Endodermal cell (in vitro differentiated cells): ENCODE measurements at regions not wholly inside any gene's neighbourhood (a gene's known extent, or its start where the extent isn't known, plus 50 kb on each side); places are given as distances from the start of the nearest gene placed in this dataset.
"Not testable (repeated sequence)": the region's sequence is repeated elsewhere in the genome, so short reads cannot be mapped to it uniquely, and the experiment has no call there.

Experiments
- DNase-seq: peaks from one replicate; pipeline ENCODE4 v3.0.0-alpha.2; 2017
- H3K27ac ChIP-seq: 2 replicates; pipeline ENCODE4 v1.5.1; 2013; ENCODE audit warnings: mild to moderate bottlenecking, low read depth, low read length, moderate library complexity
- H3K27me3 ChIP-seq: 2 replicates; pipeline ENCODE4 v1.6.1; 2013; ENCODE audit warnings: mild to moderate bottlenecking, low read length, moderate library complexity; ENCODE audit not compliant: insufficient read depth, control insufficient read depth, poor library complexity, severe bottlenecking
- H3K36me3 ChIP-seq: 2 replicates; pipeline ENCODE4 v1.7.0; 2013; ENCODE audit warnings: mild to moderate bottlenecking, low read length, moderate library complexity; ENCODE audit not compliant: control insufficient read depth, insufficient read depth
- H3K4me1 ChIP-seq: one replicate; pipeline ENCODE4 v1.7.0; 2013; ENCODE audit warnings: low read length; ENCODE audit not compliant: control insufficient read depth, insufficient read depth
- H3K4me3 ChIP-seq: 2 replicates; pipeline ENCODE4 v1.5.1; 2013; ENCODE audit warnings: mild to moderate bottlenecking, low read length, moderate library complexity
- H3K9ac ChIP-seq: 2 replicates; pipeline ENCODE4 v1.6.1; 2013; ENCODE audit warnings: mild to moderate bottlenecking, low read length, moderate library complexity; ENCODE audit not compliant: poor library complexity, severe bottlenecking; ENCODE audit errors: extremely low read depth
- H3K9me3 ChIP-seq: 2 replicates; pipeline ENCODE4 v1.6.1; 2013; ENCODE audit warnings: mild to moderate bottlenecking, low read length, moderate library complexity; ENCODE audit not compliant: control insufficient read depth
- H3K27ac Mint-ChIP-seq: 2 replicates; pipeline ENCODE4 v1.8.0; 2020; ENCODE audit warnings: mixed read lengths
- H3K27me3 Mint-ChIP-seq: 2 replicates; pipeline ENCODE4 v1.8.0; 2021; ENCODE audit warnings: mild to moderate bottlenecking, mixed read lengths; ENCODE audit not compliant: insufficient read depth
- H3K36me3 Mint-ChIP-seq: 2 replicates; pipeline ENCODE4 v1.8.0; 2020; ENCODE audit warnings: low read depth, mixed read lengths
- H3K4me1 Mint-ChIP-seq: 2 replicates; pipeline ENCODE4 v1.8.0; 2020; ENCODE audit warnings: mixed read lengths
- H3K4me3 Mint-ChIP-seq: 2 replicates; pipeline ENCODE4 v1.8.0; 2020; ENCODE audit warnings: mild to moderate bottlenecking, moderate library complexity, mixed read lengths
- H3K9me3 Mint-ChIP-seq: 2 replicates; pipeline ENCODE4 v1.8.0; 2020; ENCODE audit warnings: mild to moderate bottlenecking, mixed read lengths
- WGBS, 2 experiments: methylation state at CpG; one replicate each; pipeline versions ENCODE4 v1.1.5 to v1.1.7; 2013; ENCODE audit warnings: missing lambda C conversion rate in 2 of 2, mixed read lengths in 1 of 2; ENCODE audit not compliant: insufficient coverage in 1 of 2, insufficient read length in 1 of 2; 5-methylcytosine and 5-hydroxymethylcytosine counted together

- not testable (repeated sequence) for H3K27ac ChIP-seq, H3K9ac ChIP-seq, H3K4me3 ChIP-seq, H3K27me3 Mint-ChIP-seq, H3K9me3 Mint-ChIP-seq, H3K36me3 Mint-ChIP-seq, H3K27ac Mint-ChIP-seq, DNase-seq, H3K36me3 ChIP-seq, H3K4me1 ChIP-seq, H3K27me3 ChIP-seq, H3K9me3 ChIP-seq, H3K4me3 Mint-ChIP-seq
- peaks cover 32% of the 10 kb centered on the region for H3K4me1 Mint-ChIP-seq
- 77 to 89% methylated on average over 6 to 11 of the region's 11 CpGs for WGBS, 2 experiments
These were observed 220.4 kb downstream of the OTOP1 start for GRCh38 chr4:4006356-4006755.

- H3K27me3 Mint-ChIP-seq = peaks cover 35% of the 10 kb centered on the region
- H3K4me1 Mint-ChIP-seq, H3K4me3 ChIP-seq, H3K36me3 ChIP-seq, H3K27ac ChIP-seq, H3K4me1 ChIP-seq, H3K27ac Mint-ChIP-seq, H3K9me3 ChIP-seq, H3K36me3 Mint-ChIP-seq, H3K27me3 ChIP-seq, H3K4me3 Mint-ChIP-seq, H3K9ac ChIP-seq: not testable (repeated sequence)
- peaks cover 43% of the 10 kb centered on the region for H3K9me3 Mint-ChIP-seq
- peak; percentile 68 for DNase-seq
- WGBS, 2 experiments = 78 to 90% methylated on average over 6 to 7 of the region's 7 CpGs
These were observed 207.7 kb downstream of the OTOP1 start for GRCh38 chr4:4019071-4019470.

- H3K27ac Mint-ChIP-seq, H3K4me1 Mint-ChIP-seq, H3K4me3 ChIP-seq, DNase-seq, H3K4me3 Mint-ChIP-seq, H3K27me3 ChIP-seq, H3K36me3 Mint-ChIP-seq, H3K9me3 ChIP-seq, H3K9ac ChIP-seq, H3K27ac ChIP-seq, H3K4me1 ChIP-seq, H3K36me3 ChIP-seq: not testable (repeated sequence)
- H3K27me3 Mint-ChIP-seq = peaks cover 27% of the 10 kb centered on the region
- WGBS, 2 experiments = 65% methylated on average over 4 of the region's 15 CpGs; no CpG with 5 or more reads in 1 of the 2 experiments
- H3K9me3 Mint-ChIP-seq = peaks cover 41% of the 10 kb centered on the region
These were observed 205.6 kb downstream of the OTOP1 start for GRCh38 chr4:4021161-4021560.

- peaks cover 41% of the 10 kb centered on the region for H3K9me3 ChIP-seq
- H3K36me3 ChIP-seq, H3K4me3 Mint-ChIP-seq, H3K9ac ChIP-seq, H3K27me3 ChIP-seq, H3K27ac Mint-ChIP-seq, DNase-seq, H3K4me1 Mint-ChIP-seq, H3K27ac ChIP-seq, H3K36me3 Mint-ChIP-seq, H3K4me1 ChIP-seq, H3K4me3 ChIP-seq: not testable (repeated sequence)
- whole genome bisulfite sequencing, 2 experiments = 85 to 100% methylated on average over 2 to 4 of the region's 4 CpGs
- peaks cover 25% of the 10 kb centered on the region for H3K9me3 Mint-ChIP-seq
- peaks cover 19% of the 10 kb centered on the region for H3K27me3 Mint-ChIP-seq
These were observed 200.0 kb downstream of the OTOP1 start for GRCh38 chr4:4026708-4027107.

GRCh38 chr4:4028752-4029151 lies 198.0 kb downstream of the OTOP1 start:
- H3K9ac ChIP-seq, H3K36me3 Mint-ChIP-seq, H3K27ac ChIP-seq, H3K27ac Mint-ChIP-seq, H3K4me1 ChIP-seq, H3K4me3 Mint-ChIP-seq, H3K27me3 ChIP-seq, H3K36me3 ChIP-seq, H3K4me1 Mint-ChIP-seq: not testable (repeated sequence)
- DNase-seq = peak; percentile 35
- Mint-ChIP-seq H3K9me3 (peaks cover 25% of the 10 kb centered on the region), H3K27me3 (peaks cover 18% of the 10 kb centered on the region)
- peaks cover 52% of the 10 kb centered on the region for H3K9me3 ChIP-seq
- WGBS, 2 experiments = 96 to 97% methylated on average over 2 to 3 of the region's 3 CpGs
- H3K4me3 ChIP-seq = peak overlapping the region; percentile 26

GRCh38 chr4:4030509-4030908 lies 196.2 kb downstream of the OTOP1 start:
- H3K9ac ChIP-seq, DNase-seq, H3K27me3 ChIP-seq, H3K27me3 Mint-ChIP-seq, H3K27ac Mint-ChIP-seq, H3K27ac ChIP-seq, H3K4me3 Mint-ChIP-seq, H3K4me1 ChIP-seq, H3K4me1 Mint-ChIP-seq: not testable (repeated sequence)
- H3K36me3 ChIP-seq = peaks cover 12% of the 10 kb centered on the region
- WGBS, 2 experiments = 50 to 60% methylated on average over 1 to 8 of the region's 9 CpGs
- peak overlapping the region; percentile 65 for H3K4me3 ChIP-seq
- Mint-ChIP-seq H3K9me3 (peaks cover 26% of the 10 kb centered on the region), H3K36me3 (peaks cover 20% of the 10 kb centered on the region)
- peaks cover 55% of the 10 kb centered on the region for H3K9me3 ChIP-seq

GRCh38 chr4:4031446-4032135 lies 195.1 kb downstream of the OTOP1 start:
- WGBS, 2 experiments = 78 to 82% methylated on average over 6 to 8 of the region's 8 CpGs
- H3K4me3 Mint-ChIP-seq, H3K27ac Mint-ChIP-seq, H3K27ac ChIP-seq, H3K27me3 ChIP-seq, H3K27me3 Mint-ChIP-seq, H3K9ac ChIP-seq, H3K4me1 ChIP-seq: not testable (repeated sequence)
- Mint-ChIP-seq H3K4me1 (peaks cover 14% of the 10 kb centered on the region), H3K9me3 (peaks cover 33% of the 10 kb centered on the region), H3K36me3 (peaks cover 31% of the 10 kb centered on the region)
- peaks cover 21% of the 10 kb centered on the region for H3K36me3 ChIP-seq
- H3K9me3 ChIP-seq = peaks cover 60% of the 10 kb centered on the region
- H3K4me3 ChIP-seq = peak overlapping the region; percentile 65
- peak; percentile 44 for DNase-seq
